ENCODE measurements at regions not wholly inside any gene's neighbourhood (a gene's known extent, or its start where the extent isn't known, plus 50 kb on each side); places are given as distances from the start of the nearest gene placed in this dataset.
"Not testable (repeated sequence)": the region's sequence is repeated elsewhere in the genome, so short reads cannot be mapped to it uniquely, and the experiment has no call there.

DNA sequence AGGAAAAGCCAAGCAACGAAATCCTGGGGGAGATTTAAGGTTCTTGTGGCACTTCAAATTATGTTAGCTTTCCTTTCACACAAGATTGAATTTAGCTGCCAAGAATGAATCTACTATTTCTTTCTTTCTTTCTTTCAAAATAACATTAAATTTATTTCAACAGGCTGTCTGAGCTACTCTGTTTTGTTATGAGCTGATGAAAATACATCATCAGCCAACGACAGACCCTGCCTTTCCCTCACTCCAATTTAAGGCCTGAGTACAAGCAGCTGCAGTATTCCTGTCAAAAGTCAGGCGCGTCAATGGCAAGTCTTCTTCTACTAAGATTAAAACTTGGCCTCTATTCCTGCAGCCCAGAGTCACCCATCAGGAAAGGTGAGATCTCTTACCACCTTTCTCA lies 347.7 kb upstream of the FLRT2 start:
- Histone ChIP-seq H3K4me3 (no peak overlapping the region), H3K27ac (no peak overlapping the region), H3K9me3 (no peaks in the 10 kb centered on the region), H3K27me3 (no peaks in the 10 kb centered on the region), H3K36me3 (no peaks in the 10 kb centered on the region), H3K4me1 (ENCODE audit: insufficient read depth) (no peaks in the 10 kb centered on the region)
- TF ChIP-seq, protein P1, sequence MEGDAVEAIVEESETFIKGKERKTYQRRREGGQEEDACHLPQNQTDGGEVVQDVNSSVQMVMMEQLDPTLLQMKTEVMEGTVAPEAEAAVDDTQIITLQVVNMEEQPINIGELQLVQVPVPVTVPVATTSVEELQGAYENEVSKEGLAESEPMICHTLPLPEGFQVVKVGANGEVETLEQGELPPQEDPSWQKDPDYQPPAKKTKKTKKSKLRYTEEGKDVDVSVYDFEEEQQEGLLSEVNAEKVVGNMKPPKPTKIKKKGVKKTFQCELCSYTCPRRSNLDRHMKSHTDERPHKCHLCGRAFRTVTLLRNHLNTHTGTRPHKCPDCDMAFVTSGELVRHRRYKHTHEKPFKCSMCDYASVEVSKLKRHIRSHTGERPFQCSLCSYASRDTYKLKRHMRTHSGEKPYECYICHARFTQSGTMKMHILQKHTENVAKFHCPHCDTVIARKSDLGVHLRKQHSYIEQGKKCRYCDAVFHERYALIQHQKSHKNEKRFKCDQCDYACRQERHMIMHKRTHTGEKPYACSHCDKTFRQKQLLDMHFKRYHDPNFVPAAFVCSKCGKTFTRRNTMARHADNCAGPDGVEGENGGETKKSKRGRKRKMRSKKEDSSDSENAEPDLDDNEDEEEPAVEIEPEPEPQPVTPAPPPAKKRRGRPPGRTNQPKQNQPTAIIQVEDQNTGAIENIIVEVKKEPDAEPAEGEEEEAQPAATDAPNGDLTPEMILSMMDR (IDR thresholded peaks at IDR 0.05), result no peak
- TF ChIP-seq POLR2A (IDR thresholded peaks at IDR 0.05), result no peak
- TF ChIP-seq EP300 (IDR thresholded peaks at IDR 0.05), result no peak
- intact Hi-C loops (cut with DNase I), result no loop called here
- DNase-seq, result no peak
- 38 to 55% (median 51%) methylated on average over 4 of the region's 4 CpGs for WGBS, 3 donors

DNA sequence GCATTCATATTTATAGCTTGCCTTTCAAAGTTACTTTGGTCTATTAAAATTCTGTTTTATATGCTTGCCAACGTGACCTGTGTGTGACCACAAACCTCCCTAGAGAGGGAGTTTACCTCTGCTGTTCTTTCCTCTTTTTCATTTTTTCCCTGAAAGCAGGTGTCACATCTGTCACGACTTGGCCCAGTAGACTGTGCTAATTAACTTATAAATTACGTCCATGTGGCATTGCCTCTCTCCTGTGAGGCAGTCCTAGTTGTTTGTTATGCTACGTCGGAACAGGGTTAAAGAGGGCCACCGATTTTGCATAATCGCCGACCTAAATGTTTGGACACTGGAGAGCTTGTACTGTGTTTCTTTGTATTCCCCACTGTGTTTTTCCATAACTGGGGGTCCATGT lies 343.9 kb upstream of the FLRT2 start:
- H3K9me3 ChIP-seq, result no peaks in the 10 kb centered on the region
- DNase-seq, result no peak
- no peaks in the 10 kb centered on the region for H3K4me1 ChIP-seq (ENCODE audit: insufficient read depth)
- no peak for TF ChIP-seq POLR2A (IDR thresholded peaks at IDR 0.05)
- TF ChIP-seq EP300 (IDR thresholded peaks at IDR 0.05), result no peak
- TF ChIP-seq, protein P1 (IDR thresholded peaks at IDR 0.05), result no peak
- H3K4me3 ChIP-seq, result no peak overlapping the region
- H3K27ac ChIP-seq, result no peak overlapping the region
- intact Hi-C loops (cut with DNase I), result no loop called here
- 72 to 79% (median 73%) methylated on average over 8 of the region's 8 CpGs for WGBS, 3 donors
- no peaks in the 10 kb centered on the region for H3K27me3 ChIP-seq
- H3K36me3 ChIP-seq, result no peaks in the 10 kb centered on the region

DNA sequence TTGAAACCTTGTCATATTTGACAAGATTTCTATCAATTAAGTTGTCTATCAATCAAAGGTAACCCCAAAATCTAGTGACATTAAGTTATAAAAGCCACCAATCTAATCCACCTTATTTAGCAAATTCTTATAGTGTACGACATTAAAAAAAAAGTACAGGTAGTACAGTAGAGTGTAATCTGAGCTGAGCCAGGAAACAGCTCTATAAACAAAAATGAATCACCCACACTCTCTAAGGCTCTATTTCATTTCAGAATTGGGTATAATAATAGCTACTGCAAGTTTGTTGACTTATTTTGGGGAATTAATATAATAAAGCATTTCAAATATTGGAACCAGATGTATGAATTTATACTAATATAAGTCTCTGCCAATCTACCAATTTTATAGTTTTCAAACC lies 342.4 kb upstream of the FLRT2 start:
- WGBS, 3 donors, result 43 to 52% (median 51%) methylated on average over 1 of the region's 1 CpG

DNA sequence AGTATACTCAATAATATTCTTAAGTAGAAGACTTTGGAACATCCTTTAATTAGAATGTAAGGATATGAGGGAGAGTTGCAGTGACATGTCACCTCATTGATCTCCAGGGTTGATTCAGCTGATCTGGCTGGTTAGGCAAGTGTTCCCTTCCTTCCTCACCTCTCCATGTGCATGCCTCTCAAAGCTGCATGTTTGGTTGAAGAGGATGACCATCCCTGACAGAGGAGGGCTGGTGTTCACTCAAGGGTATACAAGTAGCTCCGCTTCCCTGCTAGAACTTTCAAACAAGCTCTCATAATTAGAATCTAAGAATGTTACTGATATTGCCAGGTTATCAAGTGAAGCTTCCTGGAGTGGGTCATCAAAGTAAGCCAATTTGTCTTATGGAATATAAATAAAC lies 341.1 kb upstream of the FLRT2 start:
- no peaks in the 10 kb centered on the region for H3K36me3 ChIP-seq
- WGBS, 3 donors, result 96% methylated on average over 1 of the region's 1 CpG
- H3K27ac ChIP-seq, result no peak overlapping the region
- no peaks in the 10 kb centered on the region for H3K9me3 ChIP-seq
- no peaks in the 10 kb centered on the region for H3K27me3 ChIP-seq
- no peak for DNase-seq
- TF ChIP-seq EP300 (IDR thresholded peaks at IDR 0.05) (no peak), POLR2A (IDR thresholded peaks at IDR 0.05) (no peak)
- TF ChIP-seq, protein P1 (IDR thresholded peaks at IDR 0.05), result no peak
- no peaks in the 10 kb centered on the region for H3K4me1 ChIP-seq (ENCODE audit: insufficient read depth)
- intact Hi-C loops (cut with DNase I), result no loop called here
- no peak overlapping the region for H3K4me3 ChIP-seq

More for the DNA sequence above, 342.4 kb upstream of the FLRT2 start:
- TF ChIP-seq, protein P1 (IDR thresholded peaks at IDR 0.05), result no peak
- TF ChIP-seq EP300 (IDR thresholded peaks at IDR 0.05) (no peak), POLR2A (IDR thresholded peaks at IDR 0.05) (no peak)
- Histone ChIP-seq H3K4me1 (ENCODE audit: insufficient read depth) (no peaks in the 10 kb centered on the region), H3K36me3 (no peaks in the 10 kb centered on the region), H3K27me3 (no peaks in the 10 kb centered on the region), H3K4me3 (no peak overlapping the region), H3K27ac (no peak overlapping the region), H3K9me3 (no peaks in the 10 kb centered on the region)
- no peak for DNase-seq
- intact Hi-C loops (cut with DNase I), result no loop called here

DNA sequence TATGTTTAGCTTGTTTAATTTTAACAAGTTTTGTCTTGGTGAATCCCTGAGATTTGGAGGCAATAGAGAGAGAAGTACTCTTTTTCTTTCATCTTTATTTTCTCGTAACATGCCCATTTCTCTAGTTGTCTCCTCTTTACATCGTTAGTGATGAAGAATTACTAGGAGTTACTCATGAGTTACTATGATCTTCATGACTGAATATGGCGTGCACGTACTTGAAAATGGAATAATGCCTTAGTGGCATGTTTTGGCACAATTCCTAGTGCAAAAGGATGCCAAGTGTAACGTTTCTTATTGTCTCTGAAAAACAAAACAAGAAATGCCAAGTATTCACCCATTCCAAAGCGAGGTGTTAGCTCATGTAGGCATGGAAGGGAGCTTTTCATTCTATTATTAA lies 340.7 kb upstream of the FLRT2 start:
- H3K4me1 ChIP-seq (ENCODE audit: insufficient read depth); H3K4me3 ChIP-seq; intact Hi-C loops (cut with DNase I); DNase-seq; H3K9me3 ChIP-seq; H3K27me3 ChIP-seq; H3K36me3 ChIP-seq; H3K27ac ChIP-seq: not testable (repeated sequence)
- 83 to 87% (median 86%) methylated on average over 6 of the region's 6 CpGs for WGBS, 3 donors

Measured in ovary (tissue), 7 donors.